ENCODE measurements at regions not wholly inside any gene's neighbourhood (a gene's known extent, or its start where the extent isn't known, plus 50 kb on each side); places are given as distances from the start of the nearest gene placed in this dataset.

DNA sequence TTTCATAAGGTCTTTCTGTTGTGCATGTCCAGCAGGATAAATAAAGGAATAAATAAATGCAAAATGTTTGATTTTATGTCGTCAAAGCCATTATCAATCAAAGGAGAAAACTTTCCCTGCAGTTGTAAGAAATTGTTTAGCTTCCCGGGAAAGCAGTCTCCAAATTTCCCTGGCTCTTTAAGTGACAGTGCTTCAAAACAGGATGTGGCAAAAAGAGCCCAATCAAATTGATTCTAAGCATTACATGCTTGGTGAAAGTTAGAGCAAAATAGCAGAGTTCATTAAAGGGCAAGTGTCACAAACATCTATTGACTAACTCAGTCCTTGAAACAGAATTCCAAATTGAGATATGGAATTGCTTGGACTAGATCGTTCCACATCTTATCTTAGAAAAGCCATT is 704.1 kb downstream of the PRELID2 start:
- TF ChIP-seq, protein P1, sequence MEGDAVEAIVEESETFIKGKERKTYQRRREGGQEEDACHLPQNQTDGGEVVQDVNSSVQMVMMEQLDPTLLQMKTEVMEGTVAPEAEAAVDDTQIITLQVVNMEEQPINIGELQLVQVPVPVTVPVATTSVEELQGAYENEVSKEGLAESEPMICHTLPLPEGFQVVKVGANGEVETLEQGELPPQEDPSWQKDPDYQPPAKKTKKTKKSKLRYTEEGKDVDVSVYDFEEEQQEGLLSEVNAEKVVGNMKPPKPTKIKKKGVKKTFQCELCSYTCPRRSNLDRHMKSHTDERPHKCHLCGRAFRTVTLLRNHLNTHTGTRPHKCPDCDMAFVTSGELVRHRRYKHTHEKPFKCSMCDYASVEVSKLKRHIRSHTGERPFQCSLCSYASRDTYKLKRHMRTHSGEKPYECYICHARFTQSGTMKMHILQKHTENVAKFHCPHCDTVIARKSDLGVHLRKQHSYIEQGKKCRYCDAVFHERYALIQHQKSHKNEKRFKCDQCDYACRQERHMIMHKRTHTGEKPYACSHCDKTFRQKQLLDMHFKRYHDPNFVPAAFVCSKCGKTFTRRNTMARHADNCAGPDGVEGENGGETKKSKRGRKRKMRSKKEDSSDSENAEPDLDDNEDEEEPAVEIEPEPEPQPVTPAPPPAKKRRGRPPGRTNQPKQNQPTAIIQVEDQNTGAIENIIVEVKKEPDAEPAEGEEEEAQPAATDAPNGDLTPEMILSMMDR (IDR thresholded peaks at IDR 0.05; ENCODE audit: borderline replicate concordance): no peak
- H3K27ac ChIP-seq (replicated peaks): no peak overlapping the region
- no peaks in the 10 kb centered on the region for H3K27me3 ChIP-seq (ENCODE audit: low read depth)
- no peaks in the 10 kb centered on the region for H3K36me3 ChIP-seq
- intact Hi-C loops (cut with micrococcal nuclease): no loop called here
- H3K9me3 ChIP-seq (replicated peaks): no peaks in the 10 kb centered on the region
- H3K4me1 ChIP-seq: no peaks in the 10 kb centered on the region
- no peak for DNase-seq
- no peak overlapping the region for H3K4me3 ChIP-seq

DNA sequence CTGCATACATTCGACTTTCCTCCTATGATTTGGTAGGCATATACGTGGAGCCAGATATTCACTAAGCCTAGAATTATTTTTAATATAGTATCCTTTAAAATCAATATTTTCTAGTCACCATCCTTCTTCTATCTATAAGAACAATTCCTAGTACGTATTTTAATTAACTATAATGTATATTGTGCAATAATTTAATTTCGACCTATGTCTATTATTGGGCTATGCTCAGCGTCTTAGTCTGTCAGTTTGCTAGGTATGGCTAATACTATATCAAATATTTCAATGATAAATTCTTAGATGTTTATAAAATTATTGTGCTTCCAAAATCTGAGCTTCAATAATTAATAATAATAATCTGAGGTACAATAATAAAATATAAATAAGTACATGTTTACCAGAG is 705.3 kb downstream of the PRELID2 start:
- no peaks in the 10 kb centered on the region for H3K4me1 ChIP-seq
- no peak for DNase-seq
- H3K36me3 ChIP-seq: no peaks in the 10 kb centered on the region
- H3K9me3 ChIP-seq (replicated peaks): no peaks in the 10 kb centered on the region
- H3K27me3 ChIP-seq (ENCODE audit: low read depth): no peaks in the 10 kb centered on the region
- H3K27ac ChIP-seq (replicated peaks): no peak overlapping the region
- H3K4me3 ChIP-seq: no peak overlapping the region
- TF ChIP-seq, protein P1 (IDR thresholded peaks at IDR 0.05; ENCODE audit: borderline replicate concordance): no peak
- intact Hi-C loops (cut with micrococcal nuclease): no loop called here

DNA sequence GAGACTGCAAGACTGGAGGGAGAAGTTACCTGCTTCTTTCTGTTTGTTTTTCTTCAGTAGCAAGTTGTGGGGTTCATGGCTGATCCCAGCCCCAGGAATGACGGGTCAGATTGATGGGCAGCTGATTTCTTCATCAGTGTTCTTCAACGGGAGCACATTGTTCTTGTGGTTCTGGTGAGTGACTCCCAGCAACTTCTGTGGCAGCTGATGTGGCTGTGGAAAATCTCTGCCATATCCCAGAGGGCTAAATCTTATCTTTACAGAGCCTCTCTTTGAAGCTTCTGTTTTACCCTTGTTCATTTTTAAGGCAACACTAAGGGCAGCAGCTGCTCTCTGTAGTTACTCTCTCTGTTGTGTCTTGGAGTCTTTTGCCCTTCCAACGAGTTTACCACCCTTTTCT is 710.3 kb downstream of the PRELID2 start:
- intact Hi-C loops (cut with micrococcal nuclease): no loop called here
- H3K9me3 ChIP-seq (replicated peaks): no peaks in the 10 kb centered on the region
- no peaks in the 10 kb centered on the region for H3K4me1 ChIP-seq
- TF ChIP-seq, protein P1 (IDR thresholded peaks at IDR 0.05; ENCODE audit: borderline replicate concordance): no peak
- DNase-seq: no peak
- no peak overlapping the region for H3K27ac ChIP-seq (replicated peaks)
- H3K4me3 ChIP-seq: no peak overlapping the region
- no peaks in the 10 kb centered on the region for H3K36me3 ChIP-seq
- H3K27me3 ChIP-seq (ENCODE audit: low read depth): no peaks in the 10 kb centered on the region

DNA sequence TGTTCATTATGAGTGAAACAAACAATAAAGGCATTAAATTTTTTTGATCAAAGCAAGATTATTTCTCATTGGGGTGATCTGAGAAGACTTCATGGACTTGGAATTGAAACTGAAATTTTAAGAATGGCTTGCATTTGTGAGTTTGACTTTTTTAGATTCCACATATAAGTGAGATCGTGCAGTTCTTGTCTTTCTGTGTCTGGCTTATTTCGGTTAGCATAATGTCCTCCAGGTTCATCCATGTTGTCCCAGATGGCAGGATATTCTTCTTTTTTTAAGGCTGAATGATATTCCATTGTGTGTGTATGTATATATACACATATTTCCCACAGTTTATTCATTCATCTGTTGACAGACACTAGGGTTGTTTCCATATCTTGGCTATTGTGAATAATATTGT is 716.5 kb downstream of the PRELID2 start:
- Histone ChIP-seq H3K27ac (replicated peaks) (no peak overlapping the region), H3K9me3 (replicated peaks) (no peaks in the 10 kb centered on the region), H3K4me1 (no peaks in the 10 kb centered on the region), H3K36me3 (no peaks in the 10 kb centered on the region), H3K27me3 (ENCODE audit: low read depth) (no peaks in the 10 kb centered on the region), H3K4me3 (no peak overlapping the region)
- intact Hi-C loops (cut with micrococcal nuclease): no loop called here
- TF ChIP-seq, protein P1 (IDR thresholded peaks at IDR 0.05; ENCODE audit: borderline replicate concordance): no peak
- no peak for DNase-seq

DNA sequence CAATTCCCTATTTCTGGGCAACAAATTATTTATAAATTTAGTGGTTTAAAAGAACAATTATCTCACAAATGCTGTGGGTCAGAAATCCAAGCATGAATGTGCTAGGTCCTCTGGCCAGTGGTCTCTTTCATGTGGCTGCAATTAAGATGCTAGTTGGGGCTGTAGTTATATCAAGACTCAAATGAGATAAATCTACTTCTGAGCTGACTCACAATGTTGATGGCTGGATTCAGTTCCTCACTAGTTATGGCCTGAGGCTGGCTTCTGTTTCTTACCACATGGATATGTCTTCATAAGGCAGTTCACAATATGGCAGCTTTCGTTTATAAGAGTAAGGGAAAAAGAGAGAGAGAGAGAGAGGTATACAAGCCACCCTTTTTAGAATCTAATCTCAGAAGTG is 717.0 kb downstream of the PRELID2 start:
- Histone ChIP-seq H3K4me3 (no peak overlapping the region), H3K27ac (replicated peaks) (no peak overlapping the region), H3K27me3 (ENCODE audit: low read depth) (no peaks in the 10 kb centered on the region), H3K9me3 (replicated peaks) (no peaks in the 10 kb centered on the region), H3K36me3 (no peaks in the 10 kb centered on the region), H3K4me1 (no peaks in the 10 kb centered on the region)
- no peak for DNase-seq
- TF ChIP-seq, protein P1 (IDR thresholded peaks at IDR 0.05; ENCODE audit: borderline replicate concordance): no peak
- intact Hi-C loops (cut with micrococcal nuclease): no loop called here

DNA sequence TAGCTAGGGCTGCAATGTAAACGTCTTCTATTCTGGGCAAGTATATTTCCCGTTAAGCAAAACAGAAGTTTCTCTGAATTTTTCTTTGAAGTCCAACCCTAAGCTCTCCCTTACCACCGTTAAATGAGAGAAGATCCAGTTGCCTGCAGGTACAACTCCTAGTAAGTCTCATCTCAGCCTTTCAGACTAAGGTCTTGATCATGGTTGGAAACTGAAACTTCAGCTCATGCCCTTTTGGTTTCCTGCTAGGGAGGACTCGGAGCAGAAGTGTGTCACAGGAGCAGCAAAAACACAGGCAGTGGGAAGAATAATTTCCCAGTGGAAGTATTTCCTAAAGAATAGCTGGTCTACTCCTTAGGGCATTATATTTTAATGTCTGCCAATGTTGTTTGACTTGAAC is 717.9 kb downstream of the PRELID2 start:
- H3K27ac ChIP-seq (replicated peaks): no peak overlapping the region
- no peak overlapping the region for H3K4me3 ChIP-seq
- intact Hi-C loops (cut with micrococcal nuclease): no loop called here
- no peak for DNase-seq
- H3K4me1 ChIP-seq: no peaks in the 10 kb centered on the region
- TF ChIP-seq, protein P1 (IDR thresholded peaks at IDR 0.05; ENCODE audit: borderline replicate concordance): no peak
- no peaks in the 10 kb centered on the region for H3K9me3 ChIP-seq (replicated peaks)
- no peaks in the 10 kb centered on the region for H3K27me3 ChIP-seq (ENCODE audit: low read depth)
- no peaks in the 10 kb centered on the region for H3K36me3 ChIP-seq
